ENCODE measurements at regions not wholly inside any gene's neighbourhood (a gene's known extent, or its start where the extent isn't known, plus 50 kb on each side); places are given as distances from the start of the nearest gene placed in this dataset.

- intact Hi-C loops (cut with micrococcal nuclease): no loop called here
- Histone ChIP-seq H4K20me1 (replicated peaks; ENCODE audit: control insufficient read depth, extremely low read depth, insufficient read depth, low read length) (no peaks in the 10 kb centered on the region), H3K9me3 (replicated peaks; ENCODE audit: control insufficient read depth, insufficient read depth, low read length) (no peaks in the 10 kb centered on the region), H3K4me3 (replicated peaks in 1 of 3; ENCODE audit: insufficient read depth in 1 of 3, low read depth in 1 of 3, low read length in 3 of 3) (no peak overlapping the region), H3K9ac (replicated peaks; ENCODE audit: extremely low read depth, insufficient read depth, low read length) (no peak overlapping the region), H3K4me1 (ENCODE audit: control insufficient read depth, extremely low read depth, insufficient read depth, low read length) (peaks cover 7% of the 10 kb centered on the region), H2AFZ (ENCODE audit: low read depth, low read length) (no peak overlapping the region), H3K79me2 (ENCODE audit: control insufficient read depth, insufficient read depth, low read length) (no peaks in the 10 kb centered on the region), H3K27me3 (ENCODE audit: control insufficient read depth in 2 of 2, insufficient read depth in 2 of 2, low read length in 2 of 2) (no peaks in the 10 kb centered on the region), H3K4me2 (ENCODE audit: insufficient read depth, low read length) (no peak overlapping the region), H3K9me1 (replicated peaks; ENCODE audit: control insufficient read depth, extremely low read depth, insufficient read depth, low read length) (no peaks in the 10 kb centered on the region), H3K27ac (ENCODE audit: insufficient read depth, low read depth, low read length) (no peak overlapping the region), H3K36me3 (ENCODE audit: control insufficient read depth in 2 of 2, extremely low read depth in 1 of 2, insufficient read depth in 2 of 2, low read length in 2 of 2) (no peaks in the 10 kb centered on the region)
- DNase-seq (ENCODE audit: low read depth, low spot score) (no peak), FAIRE-seq (no peak)
- CTCF ChIA-PET: no interaction called here
- no peak for TF ChIP-seq MYC (IDR thresholded peaks at IDR 0.05; ENCODE audit: low read depth, low read length)
- TF ChIP-seq MAX (IDR thresholded peaks at IDR 0.05; ENCODE audit: insufficient read depth, insufficient read length): no peak
- TF ChIP-seq JUN (IDR thresholded peaks at IDR 0.05; ENCODE audit: borderline replicate concordance, insufficient read depth, insufficient read length, low read depth): no peak
- no peak for TF ChIP-seq POLR2A (IDR thresholded peaks at IDR 0.05; ENCODE audit: low read depth, low read length)
- TF ChIP-seq EZH2 (IDR thresholded peaks at IDR 0.05; ENCODE audit: borderline replicate concordance, low read depth, low read length, severe bottlenecking): no peak
- TF ChIP-seq CTCF (IDR thresholded peaks at IDR 0.05; ENCODE audit: extremely low read depth in 1 of 2, insufficient read depth in 1 of 2, low read depth in 1 of 2, low read length in 2 of 2): no peak
- TF ChIP-seq FOS (IDR thresholded peaks at IDR 0.05; ENCODE audit: borderline replicate concordance, insufficient read depth, low read length): no peak
- TF ChIP-seq GATA2 (IDR thresholded peaks at IDR 0.05; ENCODE audit: insufficient read depth, insufficient read length, low read depth, low read length): no peak
- TF ChIP-seq POLR2AphosphoS5 (IDR thresholded peaks at IDR 0.05; ENCODE audit: insufficient read depth, low read depth, low read length): no peak
- dilution Hi-C loops (cut with MboI; ENCODE audit: extremely low pct_ligation_motif_present, low sequenced_read_pairs): no loop called here
- no TSS peak for BruUV-seq (replicated peaks)
- POLR2A ChIA-PET: no interaction called here
Observed at GRCh38 chr6:44048277-44048676, 79.0 kb downstream of the MRPL14 start.

Measured in endothelial cell of umbilical vein (primary cell).